ENCODE measurements at regions not wholly inside any gene's neighbourhood (a gene's known extent, or its start where the extent isn't known, plus 50 kb on each side); places are given as distances from the start of the nearest gene placed in this dataset.

GRCh38 chr12:103011974-103012763 lies 54.7 kb downstream of the ASCL1 start:
- Histone ChIP-seq H3K79me2 (ENCODE audit: low read length) (no peaks in the 10 kb centered on the region), H2AFZ (ENCODE audit: low read length) (no peak overlapping the region), H3K27ac (ENCODE audit: low read length) (no peak overlapping the region), H3K4me3 (ENCODE audit: low read length) (no peak overlapping the region), H3K4me1 (ENCODE audit: low read length) (no peaks in the 10 kb centered on the region), H4K20me1 (ENCODE audit: insufficient read depth, low read length) (no peaks in the 10 kb centered on the region), H3K36me3 (replicated peaks; ENCODE audit: insufficient read depth, low read length) (no peaks in the 10 kb centered on the region), H3K9ac (ENCODE audit: low read length) (no peak overlapping the region), H3K4me2 (ENCODE audit: low read depth, low read length) (no peak overlapping the region), H3F3A (ENCODE audit: insufficient read depth, low read length) (no peaks in the 10 kb centered on the region), H3K9me3 (replicated peaks; ENCODE audit: insufficient read depth, low read length) (no peaks in the 10 kb centered on the region), H3K9me2 (replicated peaks; ENCODE audit: insufficient read depth, low read length) (no peaks in the 10 kb centered on the region), H3K27me3 (replicated peaks; ENCODE audit: insufficient read depth, low read length) (no peaks in the 10 kb centered on the region)
- TF ChIP-seq EZH2 (optimal IDR thresholded peaks at IDR 0.05; ENCODE audit: low read depth, low read length) (no peak), CTCF (IDR thresholded peaks at IDR 0.05; ENCODE audit: low read length) (no peak), EZH2phosphoT487 (IDR thresholded peaks at IDR 0.05; ENCODE audit: low read length) (no peak)
- DNase-seq = no peak

- no peaks in the 10 kb centered on the region for H3K36me3 ChIP-seq (replicated peaks; ENCODE audit: insufficient read depth, low read length)
These were observed 55.4 kb downstream of the ASCL1 start for GRCh38 chr12:103012884-103013283.

GRCh38 chr12:103013741-103014300 lies 56.3 kb downstream of the ASCL1 start:
- no peak for DNase-seq
- H3K9me3 ChIP-seq (replicated peaks; ENCODE audit: insufficient read depth, low read length) = no peaks in the 10 kb centered on the region
- H3K27ac ChIP-seq (ENCODE audit: low read length) = no peak overlapping the region
- no peaks in the 10 kb centered on the region for H3K79me2 ChIP-seq (ENCODE audit: low read length)
- no peak overlapping the region for H2AFZ ChIP-seq (ENCODE audit: low read length)
- no peaks in the 10 kb centered on the region for H4K20me1 ChIP-seq (ENCODE audit: insufficient read depth, low read length)
- H3K9ac ChIP-seq (ENCODE audit: low read length) = no peak overlapping the region
- no peaks in the 10 kb centered on the region for H3F3A ChIP-seq (ENCODE audit: insufficient read depth, low read length)
- H3K27me3 ChIP-seq (replicated peaks; ENCODE audit: insufficient read depth, low read length) = no peaks in the 10 kb centered on the region
- no peak overlapping the region for H3K4me2 ChIP-seq (ENCODE audit: low read depth, low read length)
- no peak for TF ChIP-seq EZH2phosphoT487 (IDR thresholded peaks at IDR 0.05; ENCODE audit: low read length)
- TF ChIP-seq CTCF (IDR thresholded peaks at IDR 0.05; ENCODE audit: low read length) = no peak
- TF ChIP-seq EZH2 (optimal IDR thresholded peaks at IDR 0.05; ENCODE audit: low read depth, low read length) = no peak
- H3K4me3 ChIP-seq (ENCODE audit: low read length) = no peak overlapping the region
- no peaks in the 10 kb centered on the region for H3K9me2 ChIP-seq (replicated peaks; ENCODE audit: insufficient read depth, low read length)
- no peaks in the 10 kb centered on the region for H3K4me1 ChIP-seq (ENCODE audit: low read length)
- H3K36me3 ChIP-seq (replicated peaks; ENCODE audit: insufficient read depth, low read length) = no peaks in the 10 kb centered on the region

More at GRCh38 chr12:103012884-103013283, 55.4 kb downstream of the ASCL1 start:
- H3K4me1 ChIP-seq (ENCODE audit: low read length) = no peaks in the 10 kb centered on the region
- no peaks in the 10 kb centered on the region for H4K20me1 ChIP-seq (ENCODE audit: insufficient read depth, low read length)
- H2AFZ ChIP-seq (ENCODE audit: low read length) = no peak overlapping the region
- no peaks in the 10 kb centered on the region for H3K9me3 ChIP-seq (replicated peaks; ENCODE audit: insufficient read depth, low read length)
- no peaks in the 10 kb centered on the region for H3K27me3 ChIP-seq (replicated peaks; ENCODE audit: insufficient read depth, low read length)
- H3K4me3 ChIP-seq (ENCODE audit: low read length) = no peak overlapping the region
- H3K9me2 ChIP-seq (replicated peaks; ENCODE audit: insufficient read depth, low read length) = no peaks in the 10 kb centered on the region
- TF ChIP-seq CTCF (IDR thresholded peaks at IDR 0.05; ENCODE audit: low read length) = no peak
- no peak overlapping the region for H3K27ac ChIP-seq (ENCODE audit: low read length)
- H3K79me2 ChIP-seq (ENCODE audit: low read length) = no peaks in the 10 kb centered on the region
- DNase-seq = no peak
- no peak overlapping the region for H3K9ac ChIP-seq (ENCODE audit: low read length)
- no peaks in the 10 kb centered on the region for H3F3A ChIP-seq (ENCODE audit: insufficient read depth, low read length)
- H3K4me2 ChIP-seq (ENCODE audit: low read depth, low read length) = no peak overlapping the region

Data from MM.1S (cell line).